B cell (primary cell): ENCODE measurements at regions not wholly inside any gene's neighbourhood (a gene's known extent, or its start where the extent isn't known, plus 50 kb on each side); places are given as distances from the start of the nearest gene placed in this dataset.

ENCODE experiments used
- ATAC-seq: fragments of 200-7000 bp; cut with Tn5 transposase; one replicate; pipeline ENCODE4 v1.10.0; 2021; ENCODE audit warnings: low read depth, mild to moderate bottlenecking, moderate number of reproducible peaks, moderate library complexity
- CTCF ChIA-PET: fragments of 350-600 bp; sonication (Branson Sonifier 250); formaldehyde crosslinking; loops from one replicate; lab custom pipeline; 2021; ENCODE audit warnings: antibody characterized with exemption, inconsistent platforms; lab: Charles Lee
- POLR2A ChIA-PET: fragments of 350-600 bp; sonication (Branson Sonifier 250); formaldehyde crosslinking; loops from one replicate; lab custom pipeline; 2021; ENCODE audit warnings: antibody characterized with exemption; lab: Charles Lee
- DNase-seq: peaks from one replicate; pipeline ENCODE4 v3.0.0; 2013
- H2AFZ ChIP-seq: 2 replicates; pipeline ENCODE4 v1.6.1; 2012; ENCODE audit warnings: mild to moderate bottlenecking, low read depth, low read length; ENCODE audit not compliant: insufficient read depth, poor library complexity, severe bottlenecking
- H3K27ac ChIP-seq, 2 donors: 1 replicate in 1 of 2; 2 replicates in 1 of 2; pipeline ENCODE4 v1.5.1; 2012 to 2013; ENCODE audit warnings: low read length in 2 of 2, mild to moderate bottlenecking in 2 of 2, moderate library complexity in 1 of 2
- H3K27me3 ChIP-seq, 4 experiments: fragments of 200-600 bp in 1 of 4; sonication (generic) in 1 of 4; replicated peaks in 1 of 4; 1 replicate in 2 of 4; 2 replicates in 2 of 4; pipeline versions ENCODE4 v1.6.1 to v1.7.0; 2013 to 2016; ENCODE audit warnings: low read length in 3 of 4, mild to moderate bottlenecking in 2 of 4, mixed read lengths in 1 of 4, moderate library complexity in 1 of 4; ENCODE audit not compliant: insufficient read depth in 4 of 4, control insufficient read depth in 3 of 4; ENCODE audit errors: control extremely low read depth in 1 of 4
- H3K36me3 ChIP-seq, 2 experiments: replicated peaks in 1 of 2; 1 replicate in 1 of 2; 2 replicates in 1 of 2; pipeline versions ENCODE4 v1.6.1 to v1.7.1; 2013; ENCODE audit warnings: low read length in 1 of 2; ENCODE audit not compliant: insufficient read depth in 2 of 2, control insufficient read depth in 1 of 2; ENCODE audit errors: control extremely low read depth in 1 of 2, extremely low read depth in 1 of 2
- H3K4me1 ChIP-seq, 2 donors: fragments of 200-600 bp in 1 of 2; sonication (generic) in 1 of 2; 1 replicate in 1 of 2; 2 replicates in 1 of 2; pipeline versions ENCODE4 v1.5.1 to v1.6.1; 2013 to 2017; ENCODE audit warnings: low read length in 2 of 2; ENCODE audit not compliant: control insufficient read depth in 2 of 2, insufficient read depth in 2 of 2
- H3K4me2 ChIP-seq: replicated peaks from 2 replicates; pipeline ENCODE3; 2012; ENCODE audit warnings: mild to moderate bottlenecking, low read depth, low read length; ENCODE audit not compliant: poor library complexity, severe bottlenecking
- H3K4me3 ChIP-seq, 5 experiments: fragments of 200-600 bp in 1 of 5; sonication (generic) in 1 of 5; 1 replicate in 3 of 5; 2 replicates in 2 of 5; pipeline versions ENCODE4 v1.5.1 to v1.7.0; 2011 to 2016; ENCODE audit warnings: low read length in 4 of 5, mild to moderate bottlenecking in 4 of 5, low read depth in 2 of 5, control low read depth in 1 of 5, moderate library complexity in 1 of 5; ENCODE audit not compliant: insufficient read depth in 1 of 5; ENCODE audit errors: control extremely low read depth in 1 of 5, extremely low read depth in 1 of 5
- H3K79me2 ChIP-seq: fragments of 200-600 bp; sonication (generic); one replicate; pipeline ENCODE4 v1.6.0; 2016; ENCODE audit warnings: low read length; ENCODE audit not compliant: control insufficient read depth, insufficient read depth
- H3K9ac ChIP-seq: fragments of 200-600 bp; sonication (generic); 2 replicates; pipeline ENCODE4 v1.6.1; 2017; ENCODE audit warnings: mild to moderate bottlenecking, low read length, moderate library complexity
- H3K9me3 ChIP-seq, 3 donors: one replicate each; pipeline versions ENCODE4 v1.6.1 to v1.7.1; 2013; ENCODE audit warnings: low read length in 2 of 3; ENCODE audit not compliant: control insufficient read depth in 2 of 3, insufficient read depth in 1 of 3; ENCODE audit errors: control extremely low read depth in 1 of 3
- H4K20me1 ChIP-seq: 2 replicates; pipeline ENCODE4 v1.6.0; 2012; ENCODE audit warnings: mild to moderate bottlenecking, low read length; ENCODE audit not compliant: insufficient read depth, control insufficient read depth, poor library complexity, severe bottlenecking
- H3K27ac Mint-ChIP-seq: one replicate; pipeline ENCODE4 v1.8.0; 2021; ENCODE audit warnings: mixed read lengths
- H3K27me3 Mint-ChIP-seq: one replicate; pipeline ENCODE4 v1.8.0; 2021; ENCODE audit warnings: mixed read lengths
- H3K4me1 Mint-ChIP-seq: one replicate; pipeline ENCODE4 v1.8.0; 2021; ENCODE audit warnings: mixed read lengths
- H3K4me3 Mint-ChIP-seq: one replicate; pipeline ENCODE4 v1.8.0; 2021; ENCODE audit warnings: mixed read lengths
- H3K9me3 Mint-ChIP-seq: one replicate; pipeline ENCODE4 v1.8.0; 2022; ENCODE audit warnings: mixed read lengths; ENCODE audit not compliant: insufficient read depth
- EZH2 ChIP-seq: IDR thresholded peaks from 2 replicates; pipeline ENCODE4 v1.6.1; 2012; ENCODE audit warnings: borderline replicate concordance, low read depth, mild to moderate bottlenecking, moderate library complexity, low read length; ENCODE audit not compliant: insufficient read depth, poor library complexity, severe bottlenecking
- WGBS: methylation state at CpG from one replicate; pipeline ENCODE4 v1.1.5; 2013; ENCODE audit warnings: missing lambda C conversion rate; ENCODE audit not compliant: insufficient coverage; 5-methylcytosine and 5-hydroxymethylcytosine counted together
- intact Hi-C: fragments of 100-400 bp; cut with micrococcal nuclease; formaldehyde crosslinking; loops from one replicate; pipeline ENCODE4 v1.10.0; 2022
- TF ChIP-seq, protein P1 (sequence below): fragments of 200-600 bp; IDR thresholded peaks from one replicate; pipeline ENCODE4 v1.8.0; 2022; ENCODE audit warnings: antibody characterized with exemption, mild to moderate bottlenecking

DNA sequence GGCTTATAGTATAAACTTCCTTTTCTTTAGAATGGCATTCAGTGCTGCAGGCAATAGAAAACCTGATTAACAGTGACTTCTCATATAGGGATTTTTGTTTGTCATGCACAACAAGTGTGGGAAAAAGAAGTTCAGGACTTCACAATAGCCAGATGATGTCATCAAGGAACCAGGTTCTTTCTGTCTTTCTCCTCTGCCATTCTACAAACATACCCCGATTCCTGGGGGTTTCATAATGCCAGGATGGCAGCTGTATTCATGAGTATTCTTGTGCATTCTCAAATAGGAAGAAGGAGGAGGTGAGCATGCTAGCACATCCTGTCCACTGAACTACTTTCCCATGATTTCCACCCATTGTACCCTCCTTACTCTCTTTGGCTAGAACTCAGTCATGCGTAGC, 182.7 kb upstream of the EEA1 start:
- no peak overlapping the region for H3K4me3 ChIP-seq
- no peak overlapping the region for H3K27ac ChIP-seq
- POLR2A ChIA-PET: no interaction called here
- TF ChIP-seq, protein P1, sequence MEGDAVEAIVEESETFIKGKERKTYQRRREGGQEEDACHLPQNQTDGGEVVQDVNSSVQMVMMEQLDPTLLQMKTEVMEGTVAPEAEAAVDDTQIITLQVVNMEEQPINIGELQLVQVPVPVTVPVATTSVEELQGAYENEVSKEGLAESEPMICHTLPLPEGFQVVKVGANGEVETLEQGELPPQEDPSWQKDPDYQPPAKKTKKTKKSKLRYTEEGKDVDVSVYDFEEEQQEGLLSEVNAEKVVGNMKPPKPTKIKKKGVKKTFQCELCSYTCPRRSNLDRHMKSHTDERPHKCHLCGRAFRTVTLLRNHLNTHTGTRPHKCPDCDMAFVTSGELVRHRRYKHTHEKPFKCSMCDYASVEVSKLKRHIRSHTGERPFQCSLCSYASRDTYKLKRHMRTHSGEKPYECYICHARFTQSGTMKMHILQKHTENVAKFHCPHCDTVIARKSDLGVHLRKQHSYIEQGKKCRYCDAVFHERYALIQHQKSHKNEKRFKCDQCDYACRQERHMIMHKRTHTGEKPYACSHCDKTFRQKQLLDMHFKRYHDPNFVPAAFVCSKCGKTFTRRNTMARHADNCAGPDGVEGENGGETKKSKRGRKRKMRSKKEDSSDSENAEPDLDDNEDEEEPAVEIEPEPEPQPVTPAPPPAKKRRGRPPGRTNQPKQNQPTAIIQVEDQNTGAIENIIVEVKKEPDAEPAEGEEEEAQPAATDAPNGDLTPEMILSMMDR: no peak
- TF ChIP-seq EZH2: no peak
- H3K27ac Mint-ChIP-seq: no peak overlapping the region
- H3K4me1 Mint-ChIP-seq: peaks cover 4% of the 10 kb centered on the region
- DNase-seq (no peak), ATAC-seq (no peak)
- H3K79me2 ChIP-seq: no peaks in the 10 kb centered on the region
- peaks cover 0 to 3% (median 0%) of the 10 kb centered on the region in 3 donors for H3K9me3 ChIP-seq
- intact Hi-C loops: no loop called here
- H3K4me3 Mint-ChIP-seq: no peak overlapping the region
- CTCF ChIA-PET: interaction anchor here (1.5 kb wide), 1 partner anchor 14 kb away, joined by 3 read pairs; no protein-coding TSS in a partner anchor
- H3K9ac ChIP-seq: no peak overlapping the region
- H3K36me3 ChIP-seq: no peaks in the 10 kb centered on the region
- no peak overlapping the region for H3K4me2 ChIP-seq
- H2AFZ ChIP-seq: no peak overlapping the region
- H4K20me1 ChIP-seq: no peaks in the 10 kb centered on the region
- no peaks in the 10 kb centered on the region for H3K27me3 ChIP-seq
- no peaks in the 10 kb centered on the region for H3K4me1 ChIP-seq
- H3K27me3 Mint-ChIP-seq: no peaks in the 10 kb centered on the region
- H3K9me3 Mint-ChIP-seq: no peaks in the 10 kb centered on the region
- WGBS: no CpG with 5 or more reads among the region's 2 CpGs

DNA sequence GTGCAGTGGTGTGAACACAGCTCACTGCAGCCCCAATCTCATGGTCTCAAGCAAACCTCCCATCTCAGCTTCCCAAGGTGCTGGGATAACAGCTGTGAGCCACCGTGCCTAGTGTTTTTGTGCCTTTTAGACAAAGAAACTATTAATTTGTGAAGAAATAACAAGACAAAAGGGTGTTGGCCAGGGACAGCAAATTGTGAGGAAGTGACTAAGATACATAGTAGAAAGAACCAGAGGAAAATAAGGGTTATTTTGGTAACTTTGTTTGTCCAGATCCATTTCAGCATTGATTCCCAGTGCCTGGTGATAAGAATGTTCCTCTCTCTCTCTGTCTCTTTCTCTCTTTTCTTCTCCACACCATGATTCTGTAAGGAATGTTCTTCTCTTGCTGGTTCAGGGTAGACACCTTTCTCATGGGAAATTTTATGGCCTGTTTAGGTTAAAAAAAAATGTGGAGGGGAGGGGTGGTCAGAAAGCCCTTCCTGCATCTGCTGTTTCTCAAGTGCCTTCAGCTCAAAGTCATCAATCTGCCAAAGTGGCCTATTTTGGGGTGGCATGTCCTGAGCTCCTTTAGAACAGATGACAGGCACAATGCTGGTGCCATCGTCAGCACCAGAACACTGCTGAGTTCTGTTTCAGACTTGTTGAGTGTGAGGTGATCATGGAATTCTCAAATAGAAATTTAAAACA, 184.4 kb upstream of the EEA1 start:
- TF ChIP-seq EZH2: no peak
- TF ChIP-seq, protein P1: no peak
- CTCF ChIA-PET: interaction anchor here (0.8 kb wide), 1 partner anchor 9 kb away, joined by 3 read pairs; no protein-coding TSS in a partner anchor

More for the DNA sequence above, 184.4 kb upstream of the EEA1 start:
- H3K9ac ChIP-seq: no peak overlapping the region
- no peak overlapping the region for H3K4me2 ChIP-seq
- intact Hi-C loops: no loop called here
- H3K36me3 ChIP-seq: no peaks in the 10 kb centered on the region
- DNase-seq (no peak), ATAC-seq (no peak)
- no peak overlapping the region for H2AFZ ChIP-seq
- peaks cover 0 to 3% (median 0%) of the 10 kb centered on the region in 3 donors for H3K9me3 ChIP-seq
- no peaks in the 10 kb centered on the region for H3K79me2 ChIP-seq
- no peak overlapping the region for H3K4me3 ChIP-seq
- Mint-ChIP-seq H3K27ac (no peak overlapping the region), H3K27me3 (no peaks in the 10 kb centered on the region), H3K4me3 (no peak overlapping the region), H3K9me3 (no peaks in the 10 kb centered on the region), H3K4me1 (peaks cover 4% of the 10 kb centered on the region)
- no peaks in the 10 kb centered on the region for H3K27me3 ChIP-seq
- WGBS: no CpG with 5 or more reads among the region's 2 CpGs
- H3K27ac ChIP-seq: no peak overlapping the region
- POLR2A ChIA-PET: interaction anchor here (0.7 kb wide), 1 partner anchor 35 kb away, joined by 4 read pairs; no protein-coding TSS in a partner anchor
- no peaks in the 10 kb centered on the region for H4K20me1 ChIP-seq
- no peaks in the 10 kb centered on the region for H3K4me1 ChIP-seq
